Left ventricle myocardium superior (tissue), 1 donor: ENCODE measurements at regions not wholly inside any gene's neighbourhood (a gene's known extent, or its start where the extent isn't known, plus 50 kb on each side); places are given as distances from the start of the nearest gene placed in this dataset.

Experiments
- ATAC-seq: fragments of 200-7000 bp; cut with Tn5 transposase; one replicate; pipeline ENCODE4 v1.9.1; 2020; ENCODE audit warnings: mild to moderate bottlenecking, moderate library complexity
- DNase-seq: peaks from one replicate; pipeline ENCODE4 v3.0.0-alpha.2; 2020
- intact Hi-C: fragments of 100-400 bp; cut with micrococcal nuclease; formaldehyde crosslinking; loops from one replicate; pipeline ENCODE4 v1.11.0; 2022
- donor health status: DM: no; HTN: yes; CAD: no; lungs with severe emphysema.

GRCh38 chr18:2254977-2255376 lies 316.3 kb downstream of the METTL4 start:
- no peak for DNase-seq
- no peak for ATAC-seq

GRCh38 chr18:2256577-2256976 lies 314.7 kb downstream of the METTL4 start:
- DNase-seq = no peak
- intact Hi-C loops = no loop called here
- no peak for ATAC-seq

More at GRCh38 chr18:2254977-2255376, 316.3 kb downstream of the METTL4 start:
- intact Hi-C loops = no loop called here

GRCh38 chr18:2258954-2259353 lies 312.4 kb downstream of the METTL4 start:
- ATAC-seq = no peak
- intact Hi-C loops = no loop called here
- DNase-seq = no peak

GRCh38 chr18:2263303-2263890 lies 307.9 kb downstream of the METTL4 start:
- no peak for DNase-seq

GRCh38 chr18:2274613-2275012 lies 296.7 kb downstream of the METTL4 start:
- intact Hi-C loops = no loop called here
- DNase-seq (no peak), ATAC-seq (no peak)

More at GRCh38 chr18:2263303-2263890, 307.9 kb downstream of the METTL4 start:
- no peak for ATAC-seq
- intact Hi-C loops = no loop called here

- no peak for ATAC-seq
- intact Hi-C loops = no loop called here
- no peak for DNase-seq
These were observed 290.2 kb downstream of the METTL4 start for GRCh38 chr18:2281086-2281485.

- no peak for DNase-seq
- intact Hi-C loops = no loop called here
- no peak for ATAC-seq
These were observed 289.6 kb downstream of the METTL4 start for GRCh38 chr18:2281523-2282199.

- DNase-seq = no peak
- no peak for ATAC-seq
- intact Hi-C loops = no loop called here
These were observed 278.0 kb downstream of the METTL4 start for GRCh38 chr18:2293109-2293839.

GRCh38 chr18:2301316-2301715 lies 270.0 kb downstream of the METTL4 start:
- DNase-seq (no peak), ATAC-seq (no peak)
- intact Hi-C loops = no loop called here

- DNase-seq = no peak
- ATAC-seq = no peak
- intact Hi-C loops = no loop called here
These were observed 269.3 kb downstream of the METTL4 start for GRCh38 chr18:2302012-2302411.

- intact Hi-C loops = no loop called here
- DNase-seq (no peak), ATAC-seq (no peak)
These were observed 268.4 kb downstream of the METTL4 start for GRCh38 chr18:2302628-2303516.

GRCh38 chr18:2303517-2304238 lies 267.6 kb downstream of the METTL4 start:
- no peak for ATAC-seq
- intact Hi-C loops = no loop called here
- no peak for DNase-seq

- DNase-seq (no peak), ATAC-seq (no peak)
- intact Hi-C loops = no loop called here
These were observed 266.7 kb downstream of the METTL4 start for GRCh38 chr18:2304378-2305175.

GRCh38 chr18:2306606-2307005 lies 264.7 kb downstream of the METTL4 start:
- DNase-seq = no peak
- intact Hi-C loops = no loop called here

GRCh38 chr18:2310886-2311285 lies 260.4 kb downstream of the METTL4 start:
- intact Hi-C loops = no loop called here
- ATAC-seq (no peak), DNase-seq (no peak)

More at GRCh38 chr18:2306606-2307005, 264.7 kb downstream of the METTL4 start:
- no peak for ATAC-seq

GRCh38 chr18:2312440-2312839 lies 258.9 kb downstream of the METTL4 start:
- no peak for DNase-seq
- intact Hi-C loops = no loop called here
- no peak for ATAC-seq

- no peak for DNase-seq
- intact Hi-C loops = no loop called here
- no peak for ATAC-seq
These were observed 258.0 kb downstream of the METTL4 start for GRCh38 chr18:2313332-2313731.

- DNase-seq (no peak), ATAC-seq (no peak)
- intact Hi-C loops = no loop called here
These were observed 255.1 kb downstream of the METTL4 start for GRCh38 chr18:2316082-2316750.
